Glutamatergic neuron (in vitro differentiated cells): ENCODE measurements at regions not wholly inside any gene's neighbourhood (a gene's known extent, or its start where the extent isn't known, plus 50 kb on each side); places are given as distances from the start of the nearest gene placed in this dataset.

Experiments
- DNase-seq: peaks from one replicate; pipeline ENCODE4 v3.0.0; 2022
- H3K27ac Mint-ChIP-seq: one replicate; pipeline ENCODE4 v1.8.0; 2020; ENCODE audit warnings: mild to moderate bottlenecking, mixed read lengths, inconsistent platforms; ENCODE audit not compliant: unreplicated experiment
- H3K27me3 Mint-ChIP-seq: one replicate; pipeline ENCODE4 v1.8.0; 2020; ENCODE audit warnings: mild to moderate bottlenecking, moderate library complexity, mixed read lengths, inconsistent platforms; ENCODE audit not compliant: unreplicated experiment
- H3K36me3 Mint-ChIP-seq: one replicate; pipeline ENCODE4 v1.8.0; 2020; ENCODE audit warnings: mild to moderate bottlenecking, mixed read lengths, inconsistent platforms; ENCODE audit not compliant: unreplicated experiment
- H3K4me1 Mint-ChIP-seq: one replicate; pipeline ENCODE4 v1.8.0; 2020; ENCODE audit warnings: mild to moderate bottlenecking, low read depth, mixed read lengths, inconsistent platforms; ENCODE audit not compliant: unreplicated experiment
- H3K4me3 Mint-ChIP-seq: one replicate; pipeline ENCODE4 v1.8.0; 2020; ENCODE audit warnings: mild to moderate bottlenecking, mixed read lengths, inconsistent platforms; ENCODE audit not compliant: unreplicated experiment
- H3K9me3 Mint-ChIP-seq: one replicate; pipeline ENCODE4 v1.8.0; 2020; ENCODE audit warnings: mild to moderate bottlenecking, moderate library complexity, mixed read lengths, inconsistent platforms; ENCODE audit not compliant: unreplicated experiment
- CTCF ChIP-seq: fragments of 200-600 bp; sonication (generic); IDR thresholded peaks from one replicate; pipeline ENCODE4 v1.5.0; 2021; ENCODE audit not compliant: partially characterized antibody, unreplicated experiment

- DNase-seq = no peak
- TF ChIP-seq CTCF = no peak
- no peaks in the 10 kb centered on the region for H3K9me3 Mint-ChIP-seq
- no peaks in the 10 kb centered on the region for H3K27me3 Mint-ChIP-seq
- no peaks in the 10 kb centered on the region for H3K36me3 Mint-ChIP-seq
- no peak overlapping the region for H3K27ac Mint-ChIP-seq
- H3K4me1 Mint-ChIP-seq = peaks cover 18% of the 10 kb centered on the region
- H3K4me3 Mint-ChIP-seq = no peak overlapping the region
Observed at GRCh38 chr1:199155166-199156019, 516.6 kb downstream of the PTPRC start.

- DNase-seq = no peak
- Mint-ChIP-seq H3K9me3 (no peaks in the 10 kb centered on the region), H3K4me1 (peaks cover 8% of the 10 kb centered on the region), H3K36me3 (no peaks in the 10 kb centered on the region), H3K27me3 (no peaks in the 10 kb centered on the region), H3K4me3 (no peak overlapping the region), H3K27ac (no peak overlapping the region)
- TF ChIP-seq CTCF = no peak
Observed at GRCh38 chr1:199157494-199157893, 518.7 kb downstream of the PTPRC start.

GRCh38 chr1:199160521-199161318 is 521.9 kb downstream of the PTPRC start:
- no peak overlapping the region for H3K27ac Mint-ChIP-seq
- no peak overlapping the region for H3K4me3 Mint-ChIP-seq
- no peaks in the 10 kb centered on the region for H3K27me3 Mint-ChIP-seq
- no peaks in the 10 kb centered on the region for H3K36me3 Mint-ChIP-seq
- no peak for TF ChIP-seq CTCF
- DNase-seq = no peak
- no peaks in the 10 kb centered on the region for H3K9me3 Mint-ChIP-seq
- peaks cover 5% of the 10 kb centered on the region for H3K4me1 Mint-ChIP-seq

- Mint-ChIP-seq H3K4me1 (peaks cover 5% of the 10 kb centered on the region), H3K4me3 (no peak overlapping the region), H3K27me3 (no peaks in the 10 kb centered on the region), H3K9me3 (no peaks in the 10 kb centered on the region), H3K36me3 (no peaks in the 10 kb centered on the region), H3K27ac (no peak overlapping the region)
- no peak for DNase-seq
- no peak for TF ChIP-seq CTCF
Observed at GRCh38 chr1:199161319-199161680, 522.5 kb downstream of the PTPRC start.

- Mint-ChIP-seq H3K4me3 (no peak overlapping the region), H3K36me3 (no peaks in the 10 kb centered on the region), H3K9me3 (no peaks in the 10 kb centered on the region), H3K4me1 (peaks cover 5% of the 10 kb centered on the region), H3K27ac (no peak overlapping the region), H3K27me3 (no peaks in the 10 kb centered on the region)
- DNase-seq = no peak
- TF ChIP-seq CTCF = no peak
Observed at GRCh38 chr1:199161766-199162303, 523.0 kb downstream of the PTPRC start.
